Kidney (tissue), 13 donors: ENCODE measurements at regions not wholly inside any gene's neighbourhood (a gene's known extent, or its start where the extent isn't known, plus 50 kb on each side); places are given as distances from the start of the nearest gene placed in this dataset.

Source experiments
- DNase-seq, 5 donors: peaks; one replicate each; pipeline ENCODE4 v3.0.0-alpha.2; 2013 to 2020
- FAIRE-seq: peaks from 2 replicates; lab custom pipeline; 2012; peaks lifted over from hg19 to GRCh38; lab: Jason Lieb, UNC
- H3K27ac ChIP-seq, 2 donors: one replicate each; pipeline ENCODE4 v1.7.0; 2013; ENCODE audit warnings: low read depth in 2 of 2, low read length in 2 of 2, inconsistent platforms in 1 of 2
- H3K27me3 ChIP-seq: one replicate; pipeline ENCODE4 v1.7.1; 2013; ENCODE audit warnings: low read length, inconsistent platforms; ENCODE audit not compliant: control insufficient read depth, insufficient read depth
- H3K36me3 ChIP-seq, 3 donors: one replicate each; pipeline versions ENCODE4 v1.7.0 to v1.7.1; 2013; ENCODE audit warnings: low read length in 3 of 3, control low read depth in 1 of 3, inconsistent platforms in 1 of 3; ENCODE audit not compliant: insufficient read depth in 3 of 3, control insufficient read depth in 2 of 3
- H3K4me1 ChIP-seq, 3 donors: one replicate each; pipeline versions ENCODE4 v1.7.0 to v1.7.1; 2013; ENCODE audit warnings: low read length in 3 of 3, inconsistent platforms in 1 of 3, low read depth in 1 of 3; ENCODE audit not compliant: control insufficient read depth in 2 of 3, insufficient read depth in 2 of 3
- H3K4me3 ChIP-seq, 3 donors: one replicate each; pipeline versions ENCODE4 v1.7.0 to v1.8.1; 2013; ENCODE audit warnings: low read length in 3 of 3, control low read depth in 1 of 3, inconsistent platforms in 1 of 3
- H3K9ac ChIP-seq, 3 donors: one replicate each; pipeline versions ENCODE4 v1.7.0 to v1.7.1; 2013; ENCODE audit warnings: low read length in 3 of 3, control low read depth in 1 of 3, inconsistent platforms in 1 of 3
- H3K9me3 ChIP-seq, 3 donors: one replicate each; pipeline versions ENCODE4 v1.7.0 to v1.7.1; 2013; ENCODE audit warnings: low read length in 3 of 3, control low read depth in 1 of 3, inconsistent platforms in 1 of 3; ENCODE audit not compliant: control insufficient read depth in 2 of 3, insufficient read depth in 1 of 3
- intact Hi-C: fragments of 100-400 bp; cut with DNase I; formaldehyde crosslinking; loops from one replicate; pipeline ENCODE4 v1.11.1; 2022
- TF ChIP-seq, protein P1 (sequence below): IDR thresholded peaks from 3 replicates; pipeline ENCODE4 v1.5.1; 2012; ENCODE audit warnings: mild to moderate bottlenecking, moderate library complexity, borderline replicate concordance; ENCODE audit not compliant: insufficient read depth; ENCODE audit errors: extremely low read depth
- donor health status: control.
- donor health status: control.
- donor health status: control.
- donor health status: control.
- donor health status: control.
- donor health status: DM: yes; HTN: yes; CAD: no.
- donor health status: Normal renal cell carcinoma (clear cell type).

DNA sequence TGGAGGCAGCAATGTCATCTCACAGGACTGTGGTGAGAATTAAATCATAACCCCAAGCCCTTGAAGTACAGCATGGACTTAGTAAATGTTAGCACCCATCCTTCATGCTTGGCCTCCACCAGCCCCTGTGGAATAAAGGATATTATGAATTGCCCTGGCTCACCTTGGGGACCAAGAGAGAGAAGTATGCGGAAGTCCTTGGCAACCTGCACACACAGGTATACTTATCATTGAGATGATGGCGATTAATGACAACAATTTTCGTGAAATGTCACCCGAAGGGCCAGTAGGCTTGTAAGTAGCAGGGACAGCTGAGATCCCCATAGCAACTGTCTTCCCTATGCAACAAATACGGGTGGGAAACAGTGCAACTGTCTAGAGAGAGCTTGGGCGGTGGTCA lies 102.0 kb downstream of the FAM43A start:
- H3K27me3 ChIP-seq, result no peaks in the 10 kb centered on the region
- H3K9ac ChIP-seq, result no peak overlapping the region
- TF ChIP-seq, protein P1, sequence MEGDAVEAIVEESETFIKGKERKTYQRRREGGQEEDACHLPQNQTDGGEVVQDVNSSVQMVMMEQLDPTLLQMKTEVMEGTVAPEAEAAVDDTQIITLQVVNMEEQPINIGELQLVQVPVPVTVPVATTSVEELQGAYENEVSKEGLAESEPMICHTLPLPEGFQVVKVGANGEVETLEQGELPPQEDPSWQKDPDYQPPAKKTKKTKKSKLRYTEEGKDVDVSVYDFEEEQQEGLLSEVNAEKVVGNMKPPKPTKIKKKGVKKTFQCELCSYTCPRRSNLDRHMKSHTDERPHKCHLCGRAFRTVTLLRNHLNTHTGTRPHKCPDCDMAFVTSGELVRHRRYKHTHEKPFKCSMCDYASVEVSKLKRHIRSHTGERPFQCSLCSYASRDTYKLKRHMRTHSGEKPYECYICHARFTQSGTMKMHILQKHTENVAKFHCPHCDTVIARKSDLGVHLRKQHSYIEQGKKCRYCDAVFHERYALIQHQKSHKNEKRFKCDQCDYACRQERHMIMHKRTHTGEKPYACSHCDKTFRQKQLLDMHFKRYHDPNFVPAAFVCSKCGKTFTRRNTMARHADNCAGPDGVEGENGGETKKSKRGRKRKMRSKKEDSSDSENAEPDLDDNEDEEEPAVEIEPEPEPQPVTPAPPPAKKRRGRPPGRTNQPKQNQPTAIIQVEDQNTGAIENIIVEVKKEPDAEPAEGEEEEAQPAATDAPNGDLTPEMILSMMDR, result no peak
- DNase-seq (no peak), FAIRE-seq (no peak)
- intact Hi-C loops, result no loop called here
- H3K4me3 ChIP-seq, result no peak overlapping the region
- no peaks in the 10 kb centered on the region for H3K36me3 ChIP-seq
- H3K27ac ChIP-seq, result no peak overlapping the region
- no peaks in the 10 kb centered on the region for H3K4me1 ChIP-seq
- H3K9me3 ChIP-seq, result no peaks in the 10 kb centered on the region

DNA sequence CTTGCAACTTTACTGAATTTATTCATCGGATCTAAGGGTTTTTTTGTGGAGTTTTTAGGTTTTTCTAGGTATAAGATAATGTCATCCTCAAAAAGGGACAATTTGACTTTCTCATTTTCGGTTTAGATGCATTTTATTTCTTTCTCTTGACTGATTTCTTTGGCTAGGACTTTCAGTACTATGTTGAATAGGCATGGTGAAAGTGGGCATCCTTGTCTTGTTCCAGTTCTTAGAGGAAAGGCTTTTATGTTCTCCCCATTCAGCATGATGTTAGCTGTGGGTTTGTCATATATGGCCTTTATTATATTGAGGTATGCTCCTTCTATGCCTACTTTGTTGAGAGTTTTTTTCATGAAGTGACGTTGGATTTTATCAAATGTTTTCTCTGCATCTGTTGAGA lies 106.7 kb downstream of the FAM43A start:
- intact Hi-C loops, result no loop called here
- Histone ChIP-seq H3K4me3 (no peak overlapping the region), H3K9me3 (no peaks in the 10 kb centered on the region), H3K9ac (no peak overlapping the region), H3K36me3 (no peaks in the 10 kb centered on the region), H3K27ac (no peak overlapping the region), H3K4me1 (no peaks in the 10 kb centered on the region), H3K27me3 (no peaks in the 10 kb centered on the region)
- TF ChIP-seq, protein P1, result no peak
- DNase-seq (no peak), FAIRE-seq (no peak)

DNA sequence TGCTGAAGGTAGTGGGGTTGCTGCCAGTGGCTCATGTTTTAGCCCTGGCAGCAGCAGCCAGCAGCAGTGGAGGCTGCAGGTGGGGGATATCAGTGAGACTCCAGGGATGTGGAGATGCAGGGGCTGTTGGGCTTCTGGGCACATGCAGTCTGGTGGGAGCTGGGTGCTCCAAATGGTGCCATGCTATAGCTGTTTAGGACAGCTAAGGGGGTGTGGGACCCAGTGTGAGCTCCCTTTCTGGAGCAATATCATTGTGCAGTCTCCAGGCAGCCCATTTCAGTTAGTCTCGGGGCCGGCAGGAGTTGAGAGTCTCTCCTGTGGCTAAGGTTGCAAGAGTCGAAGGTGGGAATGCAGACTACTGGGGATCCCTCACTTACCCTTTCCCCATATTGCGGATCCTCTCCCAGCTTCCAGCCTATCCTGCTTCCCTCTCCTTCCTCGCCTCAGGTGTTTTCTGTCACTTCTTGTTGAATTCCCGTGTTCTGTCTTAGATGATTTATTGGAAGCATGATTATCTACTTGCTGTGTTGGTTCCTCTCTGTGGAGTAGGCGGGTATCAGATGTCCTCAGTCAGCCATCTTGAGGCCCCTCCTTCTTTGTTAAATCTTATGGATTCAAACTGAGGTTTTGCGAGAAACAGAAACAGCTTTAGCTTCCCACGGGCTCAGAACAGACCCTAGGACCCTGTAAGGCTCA lies 112.0 kb downstream of the FAM43A start:
- Histone ChIP-seq H3K27ac (no peak overlapping the region), H3K27me3 (no peaks in the 10 kb centered on the region), H3K9me3 (no peaks in the 10 kb centered on the region), H3K9ac (no peak overlapping the region), H3K4me1 (no peaks in the 10 kb centered on the region), H3K4me3 (no peak overlapping the region), H3K36me3 (no peaks in the 10 kb centered on the region)
- TF ChIP-seq, protein P1, result no peak
- intact Hi-C loops, result no loop called here
- peak in 3 of 5 donors; percentile 35 to 74 (median 63) for DNase-seq
- no peak for FAIRE-seq

GRCh38 chr3:194798486-194798885 lies 112.8 kb downstream of the FAM43A start:
- FAIRE-seq (no peak), DNase-seq (no peak)
- intact Hi-C loops, result no loop called here
- Histone ChIP-seq H3K27me3 (no peaks in the 10 kb centered on the region), H3K9ac (no peak overlapping the region), H3K27ac (no peak overlapping the region), H3K36me3 (no peaks in the 10 kb centered on the region), H3K4me1 (no peaks in the 10 kb centered on the region), H3K4me3 (no peak overlapping the region), H3K9me3 (no peaks in the 10 kb centered on the region)
- TF ChIP-seq, protein P1, result no peak
